ENCODE measurements at regions not wholly inside any gene's neighbourhood (a gene's known extent, or its start where the extent isn't known, plus 50 kb on each side); places are given as distances from the start of the nearest gene placed in this dataset.

DNA sequence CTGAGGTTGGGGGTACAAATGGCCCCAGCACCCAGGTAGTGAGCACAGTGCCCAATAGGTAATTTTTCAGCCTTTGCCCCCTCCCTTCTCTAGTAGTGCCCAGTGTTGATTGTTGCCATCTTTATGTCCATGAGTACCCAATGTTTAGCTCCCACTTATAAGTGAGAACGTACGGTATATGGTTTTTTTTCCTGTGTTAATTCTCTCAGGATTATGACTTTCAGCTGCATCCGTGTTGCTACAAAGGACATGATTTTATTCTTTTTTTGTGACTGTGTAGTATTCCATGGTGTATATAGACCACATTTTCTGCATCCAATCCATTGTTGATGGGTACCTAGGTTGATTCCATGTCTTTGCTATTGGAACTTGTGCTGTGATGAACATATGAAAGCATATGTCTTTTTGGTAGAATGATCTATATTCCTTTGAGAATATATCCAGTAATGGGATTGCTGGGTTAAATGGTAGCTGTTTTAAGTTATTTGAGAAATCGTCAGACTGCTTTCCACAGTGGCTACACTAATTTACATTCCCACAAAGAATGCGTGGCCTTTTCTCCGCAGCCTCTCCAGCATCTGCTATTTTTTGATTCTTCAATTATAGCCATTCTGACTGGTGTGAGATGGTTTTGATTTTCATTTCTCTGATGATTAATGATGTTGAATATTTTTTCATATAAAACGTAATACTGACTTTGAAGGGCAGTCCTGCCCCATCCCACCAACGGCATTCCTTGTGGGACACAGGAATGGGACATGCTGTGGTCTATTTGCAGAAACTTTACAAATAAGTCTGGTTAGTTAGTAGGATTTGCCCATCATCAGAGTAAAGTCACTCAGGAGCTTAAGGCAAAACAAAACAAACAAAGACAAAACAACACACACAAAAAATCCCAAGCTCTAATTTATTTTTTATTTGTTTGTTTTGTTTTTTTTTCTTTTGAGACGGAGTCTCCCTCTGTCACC is 135.0 kb downstream of the MYCN start:
- ATAC-seq, result no peak
- H3K4me1 Mint-ChIP-seq, result no peaks in the 10 kb centered on the region
- no peak overlapping the region for H3K27ac Mint-ChIP-seq
- H3K27me3 Mint-ChIP-seq, result no peaks in the 10 kb centered on the region
- H3K4me3 Mint-ChIP-seq, result no peak overlapping the region
- H3K9me3 Mint-ChIP-seq, result no peaks in the 10 kb centered on the region
- DNase-seq, result no peak
- H3K36me3 Mint-ChIP-seq (ENCODE audit: low read depth), result no peaks in the 10 kb centered on the region

DNA sequence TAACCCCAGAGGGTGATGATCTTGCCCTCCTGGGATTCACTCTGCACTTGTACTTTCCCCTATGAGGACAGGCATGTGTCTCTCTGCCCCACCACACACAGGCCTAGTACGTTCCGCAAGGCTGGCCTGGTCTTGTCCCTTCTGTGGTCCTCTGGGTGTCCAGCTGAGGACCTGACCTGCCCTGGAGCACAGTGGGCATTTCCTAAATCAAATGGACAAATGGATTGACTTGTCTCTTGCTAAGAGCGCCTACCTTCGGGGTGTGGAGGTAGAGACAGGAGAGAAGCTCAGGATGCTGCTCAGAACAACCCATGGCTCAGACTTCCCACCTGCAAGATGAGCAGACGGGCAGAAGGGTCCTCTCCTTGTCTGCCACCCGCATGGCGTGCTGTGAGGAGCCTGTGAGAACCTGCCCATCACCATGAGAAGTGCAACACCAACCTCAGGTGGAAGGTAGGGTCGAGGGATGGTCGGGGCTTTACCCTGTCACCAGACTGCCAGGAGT is 133.6 kb downstream of the MYCN start:
- Mint-ChIP-seq H3K27ac (no peak overlapping the region), H3K4me1 (no peaks in the 10 kb centered on the region), H3K36me3 (ENCODE audit: low read depth) (no peaks in the 10 kb centered on the region), H3K4me3 (no peak overlapping the region), H3K9me3 (no peaks in the 10 kb centered on the region), H3K27me3 (no peaks in the 10 kb centered on the region)
- DNase-seq, result no peak
- ATAC-seq, result no peak

- no peaks in the 10 kb centered on the region for H3K36me3 Mint-ChIP-seq (ENCODE audit: low read depth)
- H3K27me3 Mint-ChIP-seq, result no peaks in the 10 kb centered on the region
- no peak for ATAC-seq
These were observed 133.1 kb downstream of the MYCN start for GRCh38 chr2:16073471-16073870.

GRCh38 chr2:16072638-16073290 is 132.4 kb downstream of the MYCN start:
- no peak overlapping the region for H3K27ac Mint-ChIP-seq
- DNase-seq (no peak), ATAC-seq (no peak)
- H3K9me3 Mint-ChIP-seq, result no peaks in the 10 kb centered on the region
- H3K4me3 Mint-ChIP-seq, result no peak overlapping the region
- no peaks in the 10 kb centered on the region for H3K27me3 Mint-ChIP-seq
- no peaks in the 10 kb centered on the region for H3K36me3 Mint-ChIP-seq (ENCODE audit: low read depth)
- no peaks in the 10 kb centered on the region for H3K4me1 Mint-ChIP-seq

More at GRCh38 chr2:16073471-16073870, 133.1 kb downstream of the MYCN start:
- no peak for DNase-seq
- Mint-ChIP-seq H3K4me3 (no peak overlapping the region), H3K9me3 (no peaks in the 10 kb centered on the region), H3K27ac (no peak overlapping the region), H3K4me1 (no peaks in the 10 kb centered on the region)

- no peak overlapping the region for H3K27ac Mint-ChIP-seq
- H3K4me3 Mint-ChIP-seq, result no peak overlapping the region
- H3K4me1 Mint-ChIP-seq, result no peaks in the 10 kb centered on the region
- H3K36me3 Mint-ChIP-seq (ENCODE audit: low read depth), result no peaks in the 10 kb centered on the region
- no peak for DNase-seq
- ATAC-seq, result no peak
- no peaks in the 10 kb centered on the region for H3K27me3 Mint-ChIP-seq
- H3K9me3 Mint-ChIP-seq, result no peaks in the 10 kb centered on the region
These were observed 131.7 kb downstream of the MYCN start for GRCh38 chr2:16071865-16072637.

DNA sequence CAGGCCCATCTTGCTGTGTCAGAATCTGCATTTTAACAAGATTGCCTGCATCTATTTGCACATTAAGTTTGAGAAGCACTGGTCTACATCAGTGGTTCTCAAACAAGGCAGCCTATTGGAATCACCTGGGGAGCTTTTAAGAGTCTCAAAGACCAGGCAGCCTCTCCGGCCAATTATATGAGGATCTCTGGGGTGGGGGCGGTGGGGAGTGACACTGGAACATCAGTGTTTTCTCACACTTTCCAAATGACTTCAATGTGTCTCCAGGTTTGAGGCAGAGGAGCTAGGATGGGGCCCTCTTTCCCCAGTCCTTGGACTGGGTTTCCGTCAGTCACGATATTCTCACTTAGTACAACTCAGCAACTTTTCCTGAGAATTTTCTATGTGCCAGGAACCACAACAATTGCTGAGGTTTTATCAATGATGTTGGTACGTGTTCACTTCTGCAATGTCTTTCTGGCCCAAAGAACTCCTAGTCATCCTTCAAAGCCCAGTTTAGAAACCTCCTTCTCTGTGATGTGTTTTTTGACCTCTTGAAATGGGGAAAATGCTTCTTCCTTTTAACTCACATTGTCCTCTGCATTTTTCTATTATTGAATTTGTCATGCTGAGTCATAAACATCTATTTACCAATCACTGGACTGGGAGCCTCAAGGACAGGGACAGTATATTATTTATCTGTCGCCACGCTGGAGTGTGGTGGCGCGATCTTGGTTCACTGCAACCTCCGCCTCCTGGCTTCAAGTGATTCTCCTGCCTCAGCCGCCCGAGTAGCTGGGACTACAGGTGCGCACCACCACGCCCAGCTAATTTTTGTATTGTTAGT is 130.9 kb downstream of the MYCN start:
- no peak overlapping the region for H3K4me3 Mint-ChIP-seq
- H3K27me3 Mint-ChIP-seq, result no peaks in the 10 kb centered on the region
- H3K36me3 Mint-ChIP-seq (ENCODE audit: low read depth), result no peaks in the 10 kb centered on the region
- H3K9me3 Mint-ChIP-seq, result no peaks in the 10 kb centered on the region
- no peak for ATAC-seq
- no peak for DNase-seq
- H3K27ac Mint-ChIP-seq, result no peak overlapping the region
- H3K4me1 Mint-ChIP-seq, result no peaks in the 10 kb centered on the region

DNA sequence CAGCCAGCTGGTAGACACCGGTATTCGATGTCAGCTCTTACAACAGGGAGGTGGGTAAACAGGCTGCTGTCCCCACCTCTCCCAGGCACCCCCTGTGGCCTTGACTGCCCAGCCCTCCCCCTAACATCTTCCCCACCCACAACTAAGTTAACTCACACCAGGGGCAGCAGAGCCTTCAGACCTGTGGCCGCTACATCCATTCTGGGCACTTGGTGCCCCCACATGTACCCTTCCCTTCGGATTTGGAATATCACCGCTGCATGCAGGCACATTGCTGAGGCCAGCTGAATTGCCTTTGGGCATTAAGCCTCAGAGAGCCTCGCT is 130.3 kb downstream of the MYCN start:
- no peaks in the 10 kb centered on the region for H3K36me3 Mint-ChIP-seq (ENCODE audit: low read depth)
- no peak overlapping the region for H3K27ac Mint-ChIP-seq
- H3K27me3 Mint-ChIP-seq, result no peaks in the 10 kb centered on the region
- ATAC-seq (no peak), DNase-seq (no peak)
- H3K4me1 Mint-ChIP-seq, result no peaks in the 10 kb centered on the region
- no peak overlapping the region for H3K4me3 Mint-ChIP-seq
- H3K9me3 Mint-ChIP-seq, result no peaks in the 10 kb centered on the region

DNA sequence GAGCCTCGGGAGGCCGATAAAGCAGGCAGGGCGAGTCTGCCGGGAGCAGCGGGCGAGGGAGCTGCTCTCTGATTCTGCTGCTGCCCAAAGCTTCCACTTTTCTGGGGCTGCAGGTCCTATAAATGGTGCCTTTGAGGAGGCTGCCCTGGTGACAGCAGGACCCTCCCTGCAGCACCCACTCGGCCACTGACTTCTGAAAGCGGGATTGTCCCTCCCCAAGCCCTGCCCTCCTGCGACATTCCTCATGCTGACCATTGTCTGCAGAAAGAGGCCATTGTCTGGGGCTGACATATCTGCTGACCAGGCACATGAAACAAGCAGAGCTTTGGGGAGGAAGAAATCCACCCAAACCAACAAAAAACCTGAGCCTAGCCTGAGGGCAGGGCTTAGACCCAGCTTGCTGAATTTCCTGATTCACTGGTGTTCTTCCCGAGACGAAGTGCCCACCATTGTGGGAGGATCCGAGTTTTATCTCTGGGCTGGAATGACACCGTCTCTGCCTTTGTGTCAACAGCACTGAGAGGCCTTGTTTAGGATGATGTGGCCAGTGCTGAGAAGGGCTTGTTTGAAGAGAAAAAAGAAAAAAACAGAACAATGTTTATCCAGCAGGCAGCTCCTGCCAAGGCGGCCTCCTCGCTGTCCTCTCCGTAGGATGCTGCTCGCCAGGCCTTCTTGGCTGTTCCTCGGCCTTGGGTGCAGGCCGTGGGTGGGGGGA is 129.7 kb downstream of the MYCN start:
- ATAC-seq (no peak), DNase-seq (no peak)
- no peaks in the 10 kb centered on the region for H3K9me3 Mint-ChIP-seq
- no peaks in the 10 kb centered on the region for H3K27me3 Mint-ChIP-seq
- H3K27ac Mint-ChIP-seq, result no peak overlapping the region
- no peaks in the 10 kb centered on the region for H3K4me1 Mint-ChIP-seq
- no peaks in the 10 kb centered on the region for H3K36me3 Mint-ChIP-seq (ENCODE audit: low read depth)
- H3K4me3 Mint-ChIP-seq, result no peak overlapping the region

- Mint-ChIP-seq H3K36me3 (ENCODE audit: low read depth) (no peaks in the 10 kb centered on the region), H3K4me1 (no peaks in the 10 kb centered on the region), H3K4me3 (no peak overlapping the region), H3K27me3 (no peaks in the 10 kb centered on the region), H3K27ac (no peak overlapping the region), H3K9me3 (peaks cover 5% of the 10 kb centered on the region)
- ATAC-seq, result no peak
- no peak for DNase-seq
These were observed 129.2 kb downstream of the MYCN start for GRCh38 chr2:16069663-16069932.

DNA sequence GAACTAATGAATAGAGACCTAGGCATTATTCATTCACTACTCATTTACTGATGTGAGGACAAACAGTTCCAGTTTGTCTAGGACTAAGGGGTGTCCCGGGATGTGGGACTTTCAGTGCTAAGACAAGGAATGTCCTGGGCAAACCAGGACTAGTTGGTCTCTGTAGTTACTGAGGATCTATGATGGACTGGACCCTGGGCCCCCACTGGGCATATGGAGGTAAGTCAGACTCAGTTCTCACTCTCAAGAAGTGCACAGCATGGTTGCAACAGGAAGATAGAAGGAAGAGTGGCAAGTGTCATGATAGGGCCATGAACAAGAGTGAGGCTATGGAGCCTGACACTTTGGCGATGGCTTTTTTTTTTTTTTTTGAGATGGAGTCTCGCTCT is 128.2 kb downstream of the MYCN start:
- H3K36me3 Mint-ChIP-seq (ENCODE audit: low read depth), result peaks cover 5% of the 10 kb centered on the region
- no peak overlapping the region for H3K27ac Mint-ChIP-seq
- no peak overlapping the region for H3K4me3 Mint-ChIP-seq
- ATAC-seq (no peak), DNase-seq (no peak)
- H3K4me1 Mint-ChIP-seq, result no peaks in the 10 kb centered on the region
- peaks cover 13% of the 10 kb centered on the region for H3K9me3 Mint-ChIP-seq
- H3K27me3 Mint-ChIP-seq, result no peaks in the 10 kb centered on the region

DNA sequence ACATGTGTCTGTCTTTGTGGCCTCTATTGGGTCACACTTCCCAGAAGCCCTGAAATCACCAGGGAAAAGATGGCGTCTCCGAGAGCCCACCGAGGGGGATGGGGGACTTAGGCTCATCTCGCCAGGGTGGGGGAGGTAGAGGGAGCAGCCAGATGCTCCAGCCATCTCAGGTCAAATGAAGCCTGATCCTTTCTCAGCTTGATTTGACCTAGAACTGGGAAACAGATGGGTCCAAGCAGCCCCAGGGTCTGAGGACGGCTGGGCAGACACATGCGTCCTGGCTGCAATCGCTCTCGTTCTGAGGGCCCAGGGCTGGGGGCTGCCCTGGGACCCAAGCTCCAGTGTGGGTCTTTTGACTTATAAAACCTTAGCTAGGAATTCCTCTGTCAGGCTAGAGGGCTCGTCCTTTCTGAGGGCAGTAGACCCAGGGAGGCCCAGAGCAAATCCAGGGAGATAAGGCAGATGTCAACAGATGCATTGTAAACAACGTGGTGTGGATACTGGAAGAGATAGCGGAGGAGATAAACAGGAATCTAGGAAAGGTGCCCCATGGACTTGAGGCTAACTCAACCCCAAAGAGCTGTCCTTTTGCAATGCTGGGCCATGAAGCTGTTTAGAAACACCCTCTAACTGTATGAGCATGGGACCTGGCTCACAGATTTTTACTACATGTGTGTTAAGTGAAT is 127.7 kb downstream of the MYCN start:
- Mint-ChIP-seq H3K27me3 (no peaks in the 10 kb centered on the region), H3K36me3 (ENCODE audit: low read depth) (peaks cover 5% of the 10 kb centered on the region), H3K4me1 (no peaks in the 10 kb centered on the region), H3K4me3 (no peak overlapping the region), H3K27ac (no peak overlapping the region), H3K9me3 (peaks cover 13% of the 10 kb centered on the region)
- DNase-seq, result no peak
- no peak for ATAC-seq

DNA sequence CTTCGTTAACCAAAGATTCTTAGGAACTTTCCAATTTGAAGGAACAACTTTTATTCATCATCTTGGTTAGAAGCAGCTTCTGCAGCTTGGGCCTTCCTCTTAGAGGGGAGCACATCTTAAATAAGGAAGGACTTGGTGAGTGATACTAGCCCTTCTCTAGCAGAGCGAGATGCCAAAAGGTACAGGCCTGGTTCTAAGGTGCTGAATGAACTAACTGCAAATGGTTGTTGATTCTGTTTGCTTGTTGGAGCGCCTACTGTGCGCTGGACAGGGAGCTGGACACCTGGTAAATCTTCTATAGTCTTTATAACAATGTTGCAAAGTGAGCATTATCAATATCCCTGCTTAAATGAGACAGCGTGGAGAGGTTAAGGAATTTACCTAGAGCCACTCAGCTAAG is 127.1 kb downstream of the MYCN start:
- no peaks in the 10 kb centered on the region for H3K4me1 Mint-ChIP-seq
- H3K27ac Mint-ChIP-seq, result no peak overlapping the region
- ATAC-seq (no peak), DNase-seq (no peak)
- H3K27me3 Mint-ChIP-seq, result no peaks in the 10 kb centered on the region
- peaks cover 17% of the 10 kb centered on the region for H3K9me3 Mint-ChIP-seq
- no peak overlapping the region for H3K4me3 Mint-ChIP-seq
- peaks cover 5% of the 10 kb centered on the region for H3K36me3 Mint-ChIP-seq (ENCODE audit: low read depth)

DNA sequence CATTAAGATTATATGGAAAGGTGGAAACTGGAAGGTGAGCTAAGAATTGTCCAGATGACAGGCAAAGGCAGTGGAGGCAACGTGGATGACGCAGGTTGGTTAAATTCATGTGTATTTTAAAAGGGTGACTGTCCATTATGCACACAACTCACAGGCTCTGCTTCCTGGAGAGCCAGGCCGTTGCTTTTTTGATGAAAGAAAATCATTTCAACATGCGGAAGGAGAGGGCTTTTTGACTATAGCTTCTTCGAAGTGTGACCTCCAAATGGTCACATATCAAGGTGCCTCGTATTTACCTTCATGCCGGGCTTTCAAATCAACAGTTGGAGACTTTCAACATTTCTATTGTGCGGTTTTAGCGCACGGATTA is 126.7 kb downstream of the MYCN start:
- peaks cover 5% of the 10 kb centered on the region for H3K36me3 Mint-ChIP-seq (ENCODE audit: low read depth)
- H3K4me3 Mint-ChIP-seq, result no peak overlapping the region
- no peak for ATAC-seq
- H3K27ac Mint-ChIP-seq, result no peak overlapping the region
- no peak for DNase-seq
- H3K4me1 Mint-ChIP-seq, result no peaks in the 10 kb centered on the region
- no peaks in the 10 kb centered on the region for H3K27me3 Mint-ChIP-seq
- peaks cover 21% of the 10 kb centered on the region for H3K9me3 Mint-ChIP-seq

All from activated naive CD8-positive, alpha-beta T cell treated with anti-CD3 and anti-CD28 coated beads, Interleukin-2, amount 50 U/mL, for 24 hours (primary cell).